A549 (cell line): ENCODE measurements at regions not wholly inside any gene's neighbourhood (a gene's known extent, or its start where the extent isn't known, plus 50 kb on each side); places are given as distances from the start of the nearest gene placed in this dataset.
A peak's percentile ranks its signal among the peaks of the same experiment; 100 is the strongest.

Source experiments
- ATAC-seq, 2 experiments: fragments of 200-7000 bp in 1 of 2; fragments of >200 bp in 1 of 2; cut with Nextera tagmentation in 1 of 2; cut with Tn5 transposase in 1 of 2; 3 replicates each; pipeline versions ENCODE4 v1.8.0 to v1.9.1; 2018 to 2020; ENCODE audit warnings: mild to moderate bottlenecking in 1 of 2, moderate library complexity in 1 of 2
- CTCF ChIA-PET: fragments of 300-600 bp; sonication (Branson Sonifier 250); formaldehyde crosslinking; extraction: SDS; loops from one replicate; lab custom pipeline; 2021; ENCODE audit warnings: antibody characterized with exemption, inconsistent platforms; lab: Yijun Ruan, JAX
- POLR2A ChIA-PET: fragments of 350-600 bp; formaldehyde crosslinking; extraction: SDS; loops from one replicate; lab custom pipeline; 2021; ENCODE audit warnings: antibody characterized with exemption, inconsistent platforms; lab: Yijun Ruan, JAX
- DNase-seq, 2 experiments: peaks; one replicate each; pipeline versions ENCODE4 v3.0.0 to v3.0.0-alpha.2; 2011 to 2016; ENCODE audit warnings: low read depth in 1 of 2, low spot score in 1 of 2
- FAIRE-seq: peaks from 2 replicates; lab custom pipeline; 2011; peaks lifted over from hg19 to GRCh38; lab: Jason Lieb, UNC
- H3K27ac ChIP-seq, 2 experiments: fragments of >200 bp; sonication (Bioruptor Twin); formaldehyde crosslinking; 3 replicates each; pipeline ENCODE4 v1.5.1; 2016 to 2017
- H3K4me1 ChIP-seq: fragments of >200 bp; sonication (Bioruptor Twin); formaldehyde crosslinking; 3 replicates; pipeline ENCODE4 v1.6.1; 2016
- H3K4me2 ChIP-seq: fragments of >200 bp; sonication (Bioruptor Twin); formaldehyde crosslinking; 3 replicates; pipeline ENCODE4 v1.6.1; 2016
- H3K4me3 ChIP-seq: fragments of >200 bp; sonication (Bioruptor Twin); formaldehyde crosslinking; 3 replicates; pipeline ENCODE4 v1.5.1; 2016
- H3K9me3 ChIP-seq: fragments of >200 bp; sonication (Bioruptor Twin); formaldehyde crosslinking; 3 replicates; pipeline ENCODE4 v1.6.1; 2016
- BHLHE40 ChIP-seq: IDR thresholded peaks from 2 replicates; pipeline ENCODE4 v1.6.1; 2012; ENCODE audit warnings: low read depth, low read length, inconsistent platforms
- E2F6 ChIP-seq: IDR thresholded peaks from 2 replicates; pipeline ENCODE4 v1.6.1; 2012; ENCODE audit warnings: low read depth, borderline replicate concordance
- ELK1 ChIP-seq: fragments of 150-350 bp; IDR thresholded peaks from 2 replicates; pipeline ENCODE4 v1.6.1; 2014; ENCODE audit warnings: low read depth, mild to moderate bottlenecking, low read length
- FOSL2 ChIP-seq, 2 experiments: fragments of 450-650 bp in 1 of 2; fragments of >200 bp in 1 of 2; sonication (Bioruptor Twin) in 1 of 2; formaldehyde crosslinking; IDR thresholded peaks; 2 replicates each; pipeline versions ENCODE4 v1.5.0 to v1.6.1; 2016 to 2020; ENCODE audit warnings: mild to moderate bottlenecking in 1 of 2, moderate library complexity in 1 of 2
- HEYL ChIP-seq: fragments of 250-450 bp; sonication (Bioruptor Pico); IDR thresholded peaks from 2 replicates; pipeline ENCODE4 v1.8.0; 2021; ENCODE audit warnings: mild to moderate bottlenecking, moderate library complexity
- MAFK ChIP-seq: fragments of 450-650 bp; IDR thresholded peaks from 2 replicates; pipeline ENCODE4 v1.6.1; 2014; ENCODE audit not compliant: partially characterized antibody
- NFE2L2 ChIP-seq: fragments of 150-350 bp; conservative IDR thresholded peaks from 2 replicates; pipeline ENCODE4 v1.6.1; 2014; ENCODE audit warnings: low read length
- NR3C1 ChIP-seq: fragments of >200 bp; sonication (Bioruptor Twin); formaldehyde crosslinking; IDR thresholded peaks from 3 replicates; pipeline ENCODE4 v1.6.1; 2017
- PBX3 ChIP-seq: IDR thresholded peaks from 2 replicates; pipeline ENCODE4 v1.6.1; 2012
- POLR2AphosphoS2 ChIP-seq: conservative IDR thresholded peaks from 2 replicates; pipeline ENCODE4 v1.6.1; 2012; ENCODE audit warnings: low read length, improper control_type of control experiment, inconsistent platforms
- RARB ChIP-seq: fragments of 250-450 bp; sonication (Bioruptor Pico); IDR thresholded peaks from 2 replicates; pipeline ENCODE4 v1.8.0; 2021; ENCODE audit warnings: mild to moderate bottlenecking, moderate library complexity
- RCOR1 ChIP-seq: fragments of 150-350 bp; IDR thresholded peaks from 2 replicates; pipeline ENCODE4 v1.6.1; 2014; ENCODE audit warnings: antibody characterized with exemption, low read length, low read depth
- RNF2 ChIP-seq: fragments of 200-600 bp; sonication (generic); IDR thresholded peaks from 2 replicates; pipeline ENCODE4 v1.6.1; 2016; ENCODE audit warnings: low read depth, mild to moderate bottlenecking, antibody characterized with exemption, moderate library complexity, borderline replicate concordance
- SMC3 ChIP-seq: fragments of >200 bp; sonication (Bioruptor Twin); formaldehyde crosslinking; IDR thresholded peaks from 3 replicates; pipeline ENCODE4 v1.6.1; 2018; ENCODE audit warnings: inconsistent platforms
- TP53 ChIP-seq: fragments of 250-450 bp; sonication (Bioruptor Pico); IDR thresholded peaks from 2 replicates; pipeline ENCODE4 v1.5.0; 2021; ENCODE audit warnings: mild to moderate bottlenecking, moderate library complexity
- USF2 ChIP-seq: fragments of 450-650 bp; IDR thresholded peaks from 2 replicates; pipeline ENCODE4 v1.6.1; 2014; ENCODE audit warnings: antibody characterized with exemption
- ZFP36 ChIP-seq: fragments of 450-650 bp; IDR thresholded peaks from 2 replicates; pipeline ENCODE4 v1.6.1; 2014; ENCODE audit warnings: borderline replicate concordance; ENCODE audit not compliant: partially characterized antibody
- ZNF302 ChIP-seq: fragments of 250-450 bp; sonication (Bioruptor Pico); IDR thresholded peaks from 2 replicates; pipeline ENCODE4 v1.9.0; 2021; ENCODE audit warnings: inconsistent platforms, mild to moderate bottlenecking, moderate library complexity
- ZSCAN20 ChIP-seq: fragments of 250-450 bp; sonication (Bioruptor Pico); IDR thresholded peaks from 2 replicates; pipeline ENCODE4 v1.8.0; 2022; ENCODE audit warnings: mild to moderate bottlenecking, moderate library complexity
- WGBS: methylation state at CpG from one replicate; pipeline ENCODE4 v1.1.6; 2017; ENCODE audit errors: missing lambda C conversion rate; 5-methylcytosine and 5-hydroxymethylcytosine counted together
- TF ChIP-seq, protein P1 (sequence below): fragments of >200 bp; sonication (Bioruptor Twin); formaldehyde crosslinking; IDR thresholded peaks from 2 replicates; pipeline ENCODE4 v1.6.1; 2016

GRCh38 chr17:15109608-15110007, 155.5 kb downstream of the PMP22 start:
- no peaks in the 10 kb centered on the region for H3K9me3 ChIP-seq
- 50% methylated on average over 2 of the region's 3 CpGs for WGBS
- ChIA-PET CTCF (interaction anchor here (0.8 to 1.6 kb wide), 2 partner anchors 9 to 183 kb away, joined by 3 to 4 read pairs; no protein-coding TSS in a partner anchor), POLR2A (no interaction called here)
- H3K4me3 ChIP-seq, result no peak overlapping the region
- H3K4me1 ChIP-seq, result no peaks in the 10 kb centered on the region
- no peak for DNase-seq
- no peak overlapping the region for H3K27ac ChIP-seq
- FAIRE-seq, result no peak
- ATAC-seq, result no peak
- TF ChIP-seq FOSL2 (IDR thresholded peaks at IDR 0.05) (no peak), FOSL2 (CRISPR knock-in tag; IDR thresholded peaks at IDR 0.05) (no peak), ZNF302 (CRISPR knock-in tag) (no peak), SMC3 (no peak), NR3C1 (no peak), BHLHE40 (no peak), ELK1 (no peak), RCOR1 (no peak), POLR2AphosphoS2 (no peak), ZFP36 (no peak)
- TF ChIP-seq, protein P1, sequence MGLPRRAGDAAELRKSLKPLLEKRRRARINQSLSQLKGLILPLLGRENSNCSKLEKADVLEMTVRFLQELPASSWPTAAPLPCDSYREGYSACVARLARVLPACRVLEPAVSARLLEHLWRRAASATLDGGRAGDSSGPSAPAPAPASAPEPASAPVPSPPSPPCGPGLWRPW, result no peak
- no peak overlapping the region for H3K4me2 ChIP-seq

DNA sequence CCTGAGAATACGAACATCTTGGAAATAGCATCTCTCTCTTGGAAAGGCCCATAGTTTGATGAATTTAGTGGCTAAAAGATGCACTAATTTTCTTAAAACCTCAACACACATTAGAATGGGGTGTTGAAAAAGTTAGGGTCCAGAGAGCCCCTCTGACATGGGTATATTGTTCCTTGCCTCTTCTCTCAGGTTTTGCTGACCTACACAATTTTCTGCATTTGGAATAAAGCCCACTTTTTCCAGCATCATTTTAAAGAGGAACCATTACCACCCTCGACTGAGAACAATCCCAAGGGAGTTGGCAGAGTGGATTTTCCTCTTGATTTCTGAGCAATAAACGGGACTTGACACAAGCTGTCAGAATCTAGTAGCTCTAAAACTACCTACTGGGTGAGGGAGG, 156.1 kb downstream of the PMP22 start:
- no peak overlapping the region for H3K4me2 ChIP-seq
- ChIA-PET POLR2A (no interaction called here), CTCF (interaction anchor here (0.8 to 1.6 kb wide), 2 partner anchors 10 to 182 kb away, joined by 3 to 4 read pairs; no protein-coding TSS in a partner anchor)
- no peak for TF ChIP-seq PBX3
- TF ChIP-seq HEYL, result no peak
- TF ChIP-seq RCOR1, result no peak
- no peak for TF ChIP-seq RARB (CRISPR knock-in tag)
- TF ChIP-seq, protein P1, result no peak
- TF ChIP-seq, all 56 proteins: peak for 0
- Histone ChIP-seq H3K4me1 (no peaks in the 10 kb centered on the region), H3K9me3 (no peaks in the 10 kb centered on the region), H3K4me3 (no peak overlapping the region), H3K27ac (no peak overlapping the region)
- DNase-seq, result no peak
- 30% methylated on average over 3 of the region's 3 CpGs for WGBS
- no peak for ATAC-seq
- peak; percentile 18 for FAIRE-seq

GRCh38 chr17:15106540-15106939, 158.6 kb downstream of the PMP22 start:
- no peak overlapping the region for H3K27ac ChIP-seq
- peak; percentile 56 to 64; a peak in 5 of 6 replicates for ATAC-seq
- no peaks in the 10 kb centered on the region for H3K9me3 ChIP-seq
- ChIA-PET POLR2A (no interaction called here), CTCF (no interaction called here)
- no peak for TF ChIP-seq USF2
- no peak for TF ChIP-seq RNF2
- no peak for TF ChIP-seq ZNF302 (CRISPR knock-in tag)
- peak; percentile 71 for TF ChIP-seq MAFK
- TF ChIP-seq ZSCAN20 (CRISPR knock-in tag), result no peak
- TF ChIP-seq PBX3, result no peak
- TF ChIP-seq FOSL2 (IDR thresholded peaks at IDR 0.05), result no peak
- peak; percentile 74 for TF ChIP-seq FOSL2 (CRISPR knock-in tag; IDR thresholded peaks at IDR 0.05)
- no peak for TF ChIP-seq E2F6
- no peak for TF ChIP-seq TP53
- TF ChIP-seq NFE2L2, result peak; percentile 76
- TF ChIP-seq, all 56 proteins: peak for 3
- DNase-seq, result peak; percentile 21 to 52
- Histone ChIP-seq H3K4me1 (no peaks in the 10 kb centered on the region), H3K4me3 (no peak overlapping the region), H3K4me2 (no peak overlapping the region)
- FAIRE-seq, result no peak
- WGBS, result 14% methylated on average over 3 of the region's 3 CpGs
